Endothelial cell of umbilical vein (primary cell): ENCODE measurements at regions not wholly inside any gene's neighbourhood (a gene's known extent, or its start where the extent isn't known, plus 50 kb on each side); places are given as distances from the start of the nearest gene placed in this dataset.

Experiments used
- BruUV-seq: library from RNA; stranded (reverse); fragments of 400-500 nt; replicated peaks from 2 replicates; lab custom pipeline; 2021; lab: Mats Ljungman, UMichigan
- CTCF ChIA-PET: fragments of 300-600, 350-600 bp; sonication (Branson Sonifier 250); formaldehyde crosslinking; loops from one replicate; lab custom pipeline; 2021; ENCODE audit warnings: antibody characterized with exemption, inconsistent platforms; lab: Charles Lee
- POLR2A ChIA-PET: fragments of 300-600, 350-600 bp; sonication (Branson Sonifier 250); formaldehyde crosslinking; loops from one replicate; lab custom pipeline; 2021; ENCODE audit warnings: antibody characterized with exemption, inconsistent platforms; lab: Charles Lee
- DNase-seq: peaks from one replicate; pipeline ENCODE4 v3.0.0-alpha.2; 2011; ENCODE audit warnings: low read depth, low spot score
- FAIRE-seq: peaks from 2 replicates; lab custom pipeline; 2011; peaks lifted over from hg19 to GRCh38; lab: Jason Lieb, UNC
- H2AFZ ChIP-seq: 2 replicates; pipeline ENCODE4 v1.6.0; 2012; ENCODE audit warnings: low read depth, low read length, control low read depth, inconsistent platforms
- H3K27ac ChIP-seq: 2 replicates; pipeline ENCODE4 v1.5.1; 2011; ENCODE audit warnings: low read depth, mild to moderate bottlenecking, control low read depth, low read length, moderate library complexity; ENCODE audit not compliant: insufficient read depth
- H3K27me3 ChIP-seq, 2 experiments: 2 replicates each; pipeline versions ENCODE4 v1.6.0 to v1.6.1; 2011; ENCODE audit warnings: low read length in 2 of 2, mixed read lengths in 1 of 2; ENCODE audit not compliant: control insufficient read depth in 2 of 2, insufficient read depth in 2 of 2
- H3K36me3 ChIP-seq, 2 experiments: 2 replicates in 1 of 2; 3 replicates in 1 of 2; pipeline ENCODE4 v1.5.1; 2011; ENCODE audit warnings: low read length in 2 of 2, mild to moderate bottlenecking in 1 of 2, moderate library complexity in 1 of 2; ENCODE audit not compliant: control insufficient read depth in 2 of 2, insufficient read depth in 2 of 2; ENCODE audit errors: extremely low read depth in 1 of 2
- H3K4me1 ChIP-seq: 3 replicates; pipeline ENCODE4 v1.5.1; 2011; ENCODE audit warnings: mild to moderate bottlenecking, low read length; ENCODE audit not compliant: control insufficient read depth, insufficient read depth; ENCODE audit errors: extremely low read depth
- H3K4me2 ChIP-seq: 2 replicates; pipeline ENCODE4 v1.6.1; 2011; ENCODE audit warnings: low read length, control low read depth, mixed read lengths; ENCODE audit not compliant: insufficient read depth
- H3K4me3 ChIP-seq, 3 experiments: fragments of 200-600 bp in 1 of 3; sonication (generic), shearing (Covaris generic) in 1 of 3; replicated peaks in 1 of 3; 2 replicates each; pipeline ENCODE4 v1.5.1; 2011 to 2016; ENCODE audit warnings: control low read depth in 3 of 3, low read length in 3 of 3, mild to moderate bottlenecking in 2 of 3, inconsistent platforms in 1 of 3, low read depth in 1 of 3, moderate library complexity in 1 of 3; ENCODE audit not compliant: insufficient read depth in 1 of 3
- H3K79me2 ChIP-seq: 2 replicates; pipeline ENCODE4 v1.6.0; 2012; ENCODE audit warnings: low read length, inconsistent platforms; ENCODE audit not compliant: control insufficient read depth, insufficient read depth
- H3K9ac ChIP-seq: replicated peaks from 2 replicates; pipeline ENCODE3; 2011; ENCODE audit warnings: low read length, control low read depth; ENCODE audit not compliant: insufficient read depth; ENCODE audit errors: extremely low read depth
- H3K9me1 ChIP-seq: replicated peaks from 3 replicates; pipeline ENCODE4 v1.6.0; 2011; ENCODE audit warnings: mild to moderate bottlenecking, low read length; ENCODE audit not compliant: control insufficient read depth, insufficient read depth; ENCODE audit errors: extremely low read depth
- H3K9me3 ChIP-seq: replicated peaks from 2 replicates; pipeline ENCODE4 v1.5.1; 2012; ENCODE audit warnings: low read length, inconsistent platforms; ENCODE audit not compliant: control insufficient read depth, insufficient read depth
- H4K20me1 ChIP-seq: replicated peaks from 2 replicates; pipeline ENCODE3; 2011; ENCODE audit warnings: mild to moderate bottlenecking, low read length; ENCODE audit not compliant: control insufficient read depth, insufficient read depth; ENCODE audit errors: extremely low read depth
- EZH2 ChIP-seq: IDR thresholded peaks from 2 replicates; pipeline ENCODE4 v1.6.1; 2012; ENCODE audit warnings: borderline replicate concordance, low read depth, mild to moderate bottlenecking, moderate library complexity, low read length, inconsistent platforms; ENCODE audit not compliant: severe bottlenecking
- FOS ChIP-seq: IDR thresholded peaks from 2 replicates; pipeline ENCODE4 v1.6.1; 2011; ENCODE audit warnings: mild to moderate bottlenecking, low read length, moderate library complexity, borderline replicate concordance; ENCODE audit not compliant: insufficient read depth
- GATA2 ChIP-seq: IDR thresholded peaks from 2 replicates; pipeline ENCODE4 v1.7.0; 2011; ENCODE audit warnings: low read depth, mild to moderate bottlenecking, moderate library complexity, mixed read lengths, low read length; ENCODE audit not compliant: insufficient read length, insufficient read depth
- JUN ChIP-seq: IDR thresholded peaks from 2 replicates; pipeline ENCODE4 v1.6.1; 2011; ENCODE audit warnings: borderline replicate concordance, low read depth; ENCODE audit not compliant: insufficient read length, insufficient read depth
- MAX ChIP-seq: IDR thresholded peaks from 2 replicates; pipeline ENCODE4 v1.6.1; 2011; ENCODE audit not compliant: insufficient read depth, insufficient read length
- MYC ChIP-seq: IDR thresholded peaks from one replicate; pipeline ENCODE4 v1.6.1; 2011; ENCODE audit warnings: mild to moderate bottlenecking, low read depth, low read length
- POLR2A ChIP-seq: IDR thresholded peaks from 2 replicates; pipeline ENCODE4 v1.6.1; 2012; ENCODE audit warnings: low read depth, mild to moderate bottlenecking, control low read depth, low read length
- POLR2AphosphoS5 ChIP-seq: IDR thresholded peaks from 2 replicates; pipeline ENCODE4 v1.6.1; 2012; ENCODE audit warnings: low read depth, mild to moderate bottlenecking, control low read depth, low read length, moderate library complexity; ENCODE audit not compliant: insufficient read depth
- dilution Hi-C: fragments of 300-500 bp; cut with MboI; formaldehyde crosslinking; loops from one replicate; pipeline ENCODE4 v1.15.0; 2019; ENCODE audit warnings: low sequenced_read_pairs; ENCODE audit not compliant: extremely low pct_ligation_motif_present
- intact Hi-C: fragments of 100-400 bp; cut with micrococcal nuclease; formaldehyde crosslinking; loops from one replicate; pipeline ENCODE4 v1.10.0; 2022
- TF ChIP-seq, protein P1 (sequence below), 2 donors: IDR thresholded peaks; 1 replicate in 1 of 2; 2 replicates in 1 of 2; pipeline ENCODE4 v1.5.1; 2011; ENCODE audit warnings: low read length in 2 of 2, mild to moderate bottlenecking in 2 of 2, moderate library complexity in 2 of 2, control low read depth in 1 of 2, inconsistent platforms in 1 of 2, low read depth in 1 of 2; ENCODE audit not compliant: insufficient read depth in 1 of 2; ENCODE audit errors: extremely low read depth in 1 of 2

DNA sequence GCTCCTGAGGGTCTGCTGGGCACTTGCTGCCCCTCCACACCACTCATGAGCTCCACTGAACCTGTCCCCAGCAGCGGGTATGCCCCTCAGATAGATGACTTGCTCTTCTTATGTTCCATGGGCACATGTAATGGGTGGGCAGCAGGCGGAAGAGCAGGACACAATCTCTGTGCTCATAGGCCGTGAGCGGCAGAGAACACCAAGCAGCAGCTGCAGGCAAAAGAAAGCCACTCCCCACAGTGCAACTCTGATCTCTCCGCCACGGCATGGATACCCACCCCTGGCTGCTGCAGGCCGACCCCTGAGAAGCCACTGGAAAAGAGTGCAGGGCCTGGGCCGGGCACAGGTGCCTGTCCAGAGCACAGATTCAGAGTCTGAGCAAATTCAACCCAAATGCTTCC, 135.2 kb upstream of the RUNX3 start:
- Histone ChIP-seq H3K36me3 (no peaks in the 10 kb centered on the region), H3K4me1 (no peaks in the 10 kb centered on the region), H3K9ac (no peak overlapping the region), H3K27me3 (peaks cover 0 to 4% of the 10 kb centered on the region in 2 experiments), H3K9me3 (no peaks in the 10 kb centered on the region), H2AFZ (no peak overlapping the region), H3K4me2 (no peak overlapping the region), H4K20me1 (no peaks in the 10 kb centered on the region), H3K27ac (no peak overlapping the region), H3K9me1 (no peaks in the 10 kb centered on the region), H3K79me2 (no peaks in the 10 kb centered on the region), H3K4me3 (no peak overlapping the region)
- TF ChIP-seq FOS (no peak), MYC (no peak), POLR2AphosphoS5 (no peak)
- ChIA-PET CTCF (interaction anchor here (0.6 kb wide), 1 partner anchor 214 kb away, joined by 4 read pairs; no protein-coding TSS in a partner anchor), POLR2A (no interaction called here)
- no TSS peak for BruUV-seq
- dilution Hi-C loops: no loop called here
- intact Hi-C loops: no loop called here
- FAIRE-seq (no peak), DNase-seq (no peak)

- no peak for FAIRE-seq
- Histone ChIP-seq H3K79me2 (no peaks in the 10 kb centered on the region), H3K27me3 (peaks cover 0 to 4% of the 10 kb centered on the region in 2 experiments), H3K27ac (no peak overlapping the region), H3K36me3 (no peaks in the 10 kb centered on the region), H4K20me1 (no peaks in the 10 kb centered on the region), H3K9me1 (no peaks in the 10 kb centered on the region), H2AFZ (no peak overlapping the region), H3K4me2 (no peak overlapping the region), H3K4me3 (no peak overlapping the region), H3K9ac (no peak overlapping the region), H3K4me1 (no peaks in the 10 kb centered on the region), H3K9me3 (no peaks in the 10 kb centered on the region)
- intact Hi-C loops (no loop called here), dilution Hi-C loops (no loop called here)
- ChIA-PET POLR2A (no interaction called here), CTCF (interaction anchor here (0.6 to 1.1 kb wide), 2 partner anchors 13 to 213 kb away, joined by 3 to 4 read pairs; no protein-coding TSS in a partner anchor)
- no TSS peak for BruUV-seq
- TF ChIP-seq MAX (no peak), POLR2AphosphoS5 (no peak), EZH2 (no peak), MYC (no peak), POLR2A (no peak), FOS (no peak), JUN (no peak), GATA2 (no peak)
- TF ChIP-seq, protein P1, sequence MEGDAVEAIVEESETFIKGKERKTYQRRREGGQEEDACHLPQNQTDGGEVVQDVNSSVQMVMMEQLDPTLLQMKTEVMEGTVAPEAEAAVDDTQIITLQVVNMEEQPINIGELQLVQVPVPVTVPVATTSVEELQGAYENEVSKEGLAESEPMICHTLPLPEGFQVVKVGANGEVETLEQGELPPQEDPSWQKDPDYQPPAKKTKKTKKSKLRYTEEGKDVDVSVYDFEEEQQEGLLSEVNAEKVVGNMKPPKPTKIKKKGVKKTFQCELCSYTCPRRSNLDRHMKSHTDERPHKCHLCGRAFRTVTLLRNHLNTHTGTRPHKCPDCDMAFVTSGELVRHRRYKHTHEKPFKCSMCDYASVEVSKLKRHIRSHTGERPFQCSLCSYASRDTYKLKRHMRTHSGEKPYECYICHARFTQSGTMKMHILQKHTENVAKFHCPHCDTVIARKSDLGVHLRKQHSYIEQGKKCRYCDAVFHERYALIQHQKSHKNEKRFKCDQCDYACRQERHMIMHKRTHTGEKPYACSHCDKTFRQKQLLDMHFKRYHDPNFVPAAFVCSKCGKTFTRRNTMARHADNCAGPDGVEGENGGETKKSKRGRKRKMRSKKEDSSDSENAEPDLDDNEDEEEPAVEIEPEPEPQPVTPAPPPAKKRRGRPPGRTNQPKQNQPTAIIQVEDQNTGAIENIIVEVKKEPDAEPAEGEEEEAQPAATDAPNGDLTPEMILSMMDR (IDR thresholded peaks at IDR 0.05; ENCODE audit: extremely low read depth in 1 of 2, insufficient read depth in 1 of 2, low read depth in 1 of 2, low read length in 2 of 2): no peak
- DNase-seq: no peak
Observed at GRCh38 chr1:25064465-25065240, 134.6 kb upstream of the RUNX3 start.
